ENCODE measurements at regions not wholly inside any gene's neighbourhood (a gene's known extent, or its start where the extent isn't known, plus 50 kb on each side); places are given as distances from the start of the nearest gene placed in this dataset.

DNA sequence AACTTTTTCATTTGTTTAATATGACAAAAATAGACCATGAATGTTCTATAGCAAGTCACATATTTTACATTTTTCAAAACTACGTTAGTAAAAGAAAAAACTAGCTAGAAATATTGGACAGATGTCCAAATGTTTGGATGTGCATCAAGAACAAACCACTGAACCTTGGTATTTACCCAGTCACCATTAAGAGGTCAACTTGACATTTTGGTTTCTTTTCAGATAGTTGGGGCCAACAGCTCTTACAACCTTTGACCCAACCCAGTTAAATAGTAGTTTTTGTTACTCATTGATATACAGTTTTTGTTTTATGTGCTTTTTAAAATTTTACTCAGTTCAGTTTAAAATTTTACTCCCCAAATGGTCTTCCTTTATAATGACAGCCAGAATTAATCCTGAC lies 238.7 kb upstream of the TET2 start:
- no peak overlapping the region for H3K4me3 ChIP-seq (ENCODE audit: low read depth, low read length)
- DNase-seq = no peak

DNA sequence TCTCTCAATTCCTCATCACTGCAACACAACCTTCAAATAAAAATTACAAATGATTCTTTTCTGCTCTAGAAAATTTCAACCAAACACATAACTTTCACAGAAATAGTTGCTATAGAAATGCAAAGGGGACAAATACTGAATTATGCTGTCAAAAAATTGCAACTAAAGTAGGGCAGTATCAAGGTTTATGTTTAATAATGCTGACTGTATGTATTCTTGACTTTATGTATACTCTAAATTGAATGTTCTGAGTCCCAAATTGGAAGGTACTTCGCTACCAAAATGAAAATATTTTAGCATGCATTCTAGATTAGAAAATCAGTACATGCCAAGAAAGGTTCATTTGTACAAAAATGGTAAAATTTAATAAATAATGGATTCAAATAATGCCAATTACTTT lies 237.3 kb upstream of the TET2 start:
- Histone ChIP-seq H3K27me3 (replicated peaks) (no peaks in the 10 kb centered on the region), H3K27ac (no peak overlapping the region), H3K36me3 (replicated peaks) (no peaks in the 10 kb centered on the region), H3K4me3 (ENCODE audit: low read depth, low read length) (no peak overlapping the region)
- TF ChIP-seq, protein P1, sequence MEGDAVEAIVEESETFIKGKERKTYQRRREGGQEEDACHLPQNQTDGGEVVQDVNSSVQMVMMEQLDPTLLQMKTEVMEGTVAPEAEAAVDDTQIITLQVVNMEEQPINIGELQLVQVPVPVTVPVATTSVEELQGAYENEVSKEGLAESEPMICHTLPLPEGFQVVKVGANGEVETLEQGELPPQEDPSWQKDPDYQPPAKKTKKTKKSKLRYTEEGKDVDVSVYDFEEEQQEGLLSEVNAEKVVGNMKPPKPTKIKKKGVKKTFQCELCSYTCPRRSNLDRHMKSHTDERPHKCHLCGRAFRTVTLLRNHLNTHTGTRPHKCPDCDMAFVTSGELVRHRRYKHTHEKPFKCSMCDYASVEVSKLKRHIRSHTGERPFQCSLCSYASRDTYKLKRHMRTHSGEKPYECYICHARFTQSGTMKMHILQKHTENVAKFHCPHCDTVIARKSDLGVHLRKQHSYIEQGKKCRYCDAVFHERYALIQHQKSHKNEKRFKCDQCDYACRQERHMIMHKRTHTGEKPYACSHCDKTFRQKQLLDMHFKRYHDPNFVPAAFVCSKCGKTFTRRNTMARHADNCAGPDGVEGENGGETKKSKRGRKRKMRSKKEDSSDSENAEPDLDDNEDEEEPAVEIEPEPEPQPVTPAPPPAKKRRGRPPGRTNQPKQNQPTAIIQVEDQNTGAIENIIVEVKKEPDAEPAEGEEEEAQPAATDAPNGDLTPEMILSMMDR (IDR thresholded peaks at IDR 0.05; ENCODE audit: low read depth, low read length, missing control alignments) = no peak
- DNase-seq = no peak
- in situ Hi-C loops (cut with HindIII; ENCODE audit: low pct_ligation_motif_present, low sequenced_read_pairs) = no loop called here

More for the DNA sequence above, 238.7 kb upstream of the TET2 start:
- no peak overlapping the region for H3K27ac ChIP-seq
- TF ChIP-seq, protein P1 (IDR thresholded peaks at IDR 0.05; ENCODE audit: low read depth, low read length, missing control alignments) = no peak
- H3K27me3 ChIP-seq (replicated peaks) = no peaks in the 10 kb centered on the region
- no peaks in the 10 kb centered on the region for H3K36me3 ChIP-seq (replicated peaks)
- in situ Hi-C loops (cut with HindIII; ENCODE audit: low pct_ligation_motif_present, low sequenced_read_pairs) = no loop called here

DNA sequence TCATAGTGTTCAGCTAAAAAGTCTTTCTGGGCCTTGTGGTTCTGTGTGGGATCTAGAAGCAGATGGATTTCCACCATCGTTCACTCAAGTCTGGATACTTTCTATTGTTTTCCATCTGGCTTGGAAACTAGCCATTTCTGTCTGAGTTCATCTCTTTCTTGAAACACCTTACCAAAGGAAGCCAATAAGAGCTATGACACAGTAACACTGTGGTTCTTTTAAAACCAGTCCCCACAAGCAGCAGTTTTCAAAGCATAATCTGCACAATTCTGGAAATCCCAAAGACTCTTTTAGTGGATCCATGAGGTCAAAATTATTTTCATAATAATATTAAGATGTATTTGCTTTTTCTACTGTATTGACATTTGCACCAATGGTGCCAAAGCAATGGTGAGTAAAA lies 234.2 kb upstream of the TET2 start:
- H3K27ac ChIP-seq = no peak overlapping the region
- H3K27me3 ChIP-seq (replicated peaks) = no peaks in the 10 kb centered on the region
- no peak for DNase-seq
- no peak overlapping the region for H3K4me3 ChIP-seq (ENCODE audit: low read depth, low read length)
- in situ Hi-C loops (cut with HindIII; ENCODE audit: low pct_ligation_motif_present, low sequenced_read_pairs) = no loop called here
- no peaks in the 10 kb centered on the region for H3K36me3 ChIP-seq (replicated peaks)
- TF ChIP-seq, protein P1 (IDR thresholded peaks at IDR 0.05; ENCODE audit: low read depth, low read length, missing control alignments) = no peak

DNA sequence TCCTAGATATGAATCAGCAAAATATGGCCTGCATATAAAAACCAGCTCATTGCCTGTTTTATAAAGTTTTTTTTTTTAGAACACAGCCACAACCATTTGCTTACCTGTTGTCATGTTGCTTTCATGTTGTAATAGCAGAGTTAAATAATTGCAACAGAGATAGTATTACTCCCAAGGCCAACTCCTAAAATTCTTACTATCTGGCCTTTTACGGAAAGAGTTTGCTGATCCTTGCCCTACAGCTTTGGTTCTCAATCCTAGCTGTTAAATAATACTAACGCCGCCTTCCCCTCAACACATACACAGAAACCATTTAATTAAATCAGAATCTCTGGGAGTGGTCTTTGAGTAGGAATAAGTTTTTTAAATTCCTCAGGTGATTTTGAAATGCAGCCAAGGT lies 231.3 kb upstream of the TET2 start:
- Histone ChIP-seq H3K27me3 (replicated peaks) (no peaks in the 10 kb centered on the region), H3K36me3 (replicated peaks) (no peaks in the 10 kb centered on the region), H3K4me3 (ENCODE audit: low read depth, low read length) (no peak overlapping the region), H3K27ac (no peak overlapping the region)
- DNase-seq = no peak
- TF ChIP-seq, protein P1 (IDR thresholded peaks at IDR 0.05; ENCODE audit: low read depth, low read length, missing control alignments) = no peak
- in situ Hi-C loops (cut with HindIII; ENCODE audit: low pct_ligation_motif_present, low sequenced_read_pairs) = no loop called here

DNA sequence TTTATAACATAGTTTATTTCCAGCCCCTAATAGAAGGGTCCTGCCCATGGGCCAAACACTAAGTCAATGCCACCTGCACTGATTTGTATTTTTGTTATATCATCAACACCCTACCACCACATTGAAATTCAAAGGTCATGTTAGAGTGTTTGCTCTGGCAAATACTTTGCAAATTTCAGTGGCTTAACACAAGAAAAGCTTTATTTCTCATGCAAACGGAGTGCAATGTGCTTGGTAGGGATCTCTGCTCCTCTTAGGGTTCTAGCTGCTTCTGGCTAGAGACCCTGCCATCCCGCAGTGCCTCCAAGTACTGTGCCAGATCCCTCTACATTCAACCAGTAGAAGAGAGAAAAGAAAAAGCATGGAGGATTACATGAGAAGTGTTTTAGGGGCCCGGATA lies 230.8 kb upstream of the TET2 start:
- in situ Hi-C loops (cut with HindIII; ENCODE audit: low pct_ligation_motif_present, low sequenced_read_pairs) = no loop called here
- no peak for DNase-seq
- no peaks in the 10 kb centered on the region for H3K27me3 ChIP-seq (replicated peaks)
- H3K36me3 ChIP-seq (replicated peaks) = no peaks in the 10 kb centered on the region
- H3K4me3 ChIP-seq (ENCODE audit: low read depth, low read length) = no peak overlapping the region
- TF ChIP-seq, protein P1 (IDR thresholded peaks at IDR 0.05; ENCODE audit: low read depth, low read length, missing control alignments) = no peak
- no peak overlapping the region for H3K27ac ChIP-seq

DNA sequence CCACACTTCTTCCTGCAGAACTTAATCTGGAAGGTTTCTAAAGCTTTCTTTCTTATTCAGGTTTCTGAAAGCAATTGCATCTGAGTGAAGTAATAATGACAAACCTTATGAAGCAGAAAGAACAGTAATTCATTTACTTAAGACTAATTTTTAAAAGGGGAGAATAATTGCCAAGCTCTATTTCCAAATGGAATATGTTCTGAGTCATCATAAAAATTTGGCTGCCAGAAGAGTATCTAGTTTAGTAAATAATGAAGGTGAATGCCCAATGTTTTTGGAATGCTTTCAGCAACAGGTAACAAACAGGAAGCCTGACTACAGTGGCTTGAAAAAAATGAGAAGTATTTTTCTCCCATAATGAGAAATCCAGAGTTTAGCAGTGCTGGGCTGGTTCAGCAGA lies 227.3 kb upstream of the TET2 start:
- H3K4me3 ChIP-seq (ENCODE audit: low read depth, low read length) = no peak overlapping the region

More for the DNA sequence above, 227.3 kb upstream of the TET2 start:
- H3K27ac ChIP-seq = no peak overlapping the region
- DNase-seq = no peak
- H3K27me3 ChIP-seq (replicated peaks) = no peaks in the 10 kb centered on the region
- in situ Hi-C loops (cut with HindIII; ENCODE audit: low pct_ligation_motif_present, low sequenced_read_pairs) = no loop called here
- TF ChIP-seq, protein P1 (IDR thresholded peaks at IDR 0.05; ENCODE audit: low read depth, low read length, missing control alignments) = no peak
- no peaks in the 10 kb centered on the region for H3K36me3 ChIP-seq (replicated peaks)

Measured in brain microvascular endothelial cell (primary cell).